GM19468 (cell line): ENCODE measurements at regions not wholly inside any gene's neighbourhood (a gene's known extent, or its start where the extent isn't known, plus 50 kb on each side); places are given as distances from the start of the nearest gene placed in this dataset.
"Not testable (repeated sequence)": the region's sequence is repeated elsewhere in the genome, so short reads cannot be mapped to it uniquely, and the experiment has no call there.

Source experiments
- ATAC-seq: cut with Tn5 transposase; IDR thresholded peaks from one replicate; pipeline ENCODE4 v1.9.1; 2021; ENCODE audit warnings: mild to moderate bottlenecking, moderate library complexity, moderate number of reproducible peaks; ENCODE audit not compliant: unreplicated experiment; ENCODE audit errors: extremely low read depth

DNA sequence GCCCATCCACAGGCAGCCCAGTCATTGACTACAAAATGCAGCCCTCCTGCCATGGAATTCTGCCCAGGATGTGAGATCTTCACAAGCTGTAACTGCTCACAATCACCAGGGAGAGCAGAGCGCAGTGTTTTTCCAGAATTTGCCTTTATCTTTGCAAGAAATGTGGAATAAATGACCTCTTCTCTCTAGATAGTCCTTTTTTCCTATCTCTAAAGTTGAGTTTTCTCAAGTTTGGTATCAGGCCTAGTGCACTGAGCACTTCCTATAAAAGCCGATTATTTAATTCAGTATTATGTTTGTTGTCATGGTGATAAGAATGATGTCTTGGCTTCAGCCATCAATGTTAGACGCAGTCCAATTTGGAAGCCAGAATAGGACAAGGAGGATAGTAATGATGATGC is 246.9 kb upstream of the IRF2BP2 start:
- ATAC-seq = no peak

DNA sequence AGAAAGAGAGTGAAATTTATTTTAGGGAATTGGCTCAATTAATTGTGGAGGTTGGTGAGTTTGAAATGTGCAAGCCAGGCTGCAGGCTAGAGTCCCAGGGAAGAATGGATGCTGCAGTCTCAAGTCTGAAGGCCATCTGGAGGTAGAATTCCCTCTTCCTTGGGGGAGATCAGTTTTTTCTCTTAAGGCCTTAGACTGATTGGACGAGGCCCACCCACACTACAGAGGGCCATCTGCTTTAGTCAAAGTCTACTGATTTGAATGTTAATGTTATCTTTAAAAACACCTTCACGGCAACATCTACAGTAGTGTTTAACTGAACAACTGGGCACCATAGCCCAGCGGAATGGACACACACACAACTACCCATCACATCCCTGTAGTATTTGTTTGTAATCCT is 245.9 kb upstream of the IRF2BP2 start:
- ATAC-seq = no peak

DNA sequence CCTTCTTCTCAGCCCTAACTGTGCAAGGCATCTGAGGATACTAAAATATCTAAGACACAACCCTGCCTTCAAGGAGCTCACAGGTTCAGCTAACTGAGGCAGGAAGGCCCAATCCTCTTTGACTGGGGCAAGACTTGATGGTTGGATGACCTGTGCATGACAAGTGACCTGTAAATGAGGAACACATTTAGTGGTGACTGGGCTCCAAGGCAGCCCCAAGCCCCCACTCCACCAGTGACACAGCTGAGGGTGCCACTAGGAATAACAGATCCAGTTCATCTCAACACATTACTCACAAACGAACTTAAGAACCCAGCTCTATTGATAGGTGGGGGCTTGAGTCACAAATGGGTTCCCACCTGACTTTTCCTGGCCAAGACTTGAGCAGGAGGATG is 244.7 kb upstream of the IRF2BP2 start:
- ATAC-seq = no peak

DNA sequence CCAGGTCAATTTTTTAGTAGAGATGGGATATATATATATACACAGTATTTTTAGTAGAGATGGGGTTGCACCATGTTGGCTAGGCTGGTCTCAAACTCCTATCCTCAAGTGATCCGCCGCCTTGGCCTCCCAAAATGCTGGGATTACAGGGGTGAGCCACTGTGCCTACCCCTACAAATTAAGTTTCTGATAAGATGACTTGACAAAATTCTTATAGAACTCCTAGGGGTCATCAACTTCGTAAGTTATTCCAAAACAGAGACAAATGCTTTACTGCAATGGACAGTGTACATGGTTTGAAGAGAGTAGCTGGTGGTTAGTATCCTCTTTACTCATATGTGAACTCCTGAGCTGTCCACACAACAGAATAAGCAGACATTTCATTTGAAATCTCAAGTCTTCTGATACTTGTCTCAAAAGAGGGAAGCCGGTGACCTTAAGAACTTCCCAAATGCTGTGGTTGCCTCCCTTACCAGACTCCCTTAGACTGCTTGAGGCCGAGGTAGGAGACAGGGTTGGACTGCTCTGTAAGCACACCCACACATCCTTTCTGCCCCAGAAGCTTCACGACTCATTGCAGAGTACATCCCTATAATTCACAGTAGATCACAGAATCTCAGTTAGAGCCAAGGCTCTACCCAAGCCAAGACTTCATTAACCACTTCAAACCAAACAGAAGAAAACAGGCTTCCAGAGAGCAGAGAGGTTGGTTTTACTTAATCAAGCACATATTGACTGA is 244.1 kb upstream of the IRF2BP2 start:
- no peak for ATAC-seq

DNA sequence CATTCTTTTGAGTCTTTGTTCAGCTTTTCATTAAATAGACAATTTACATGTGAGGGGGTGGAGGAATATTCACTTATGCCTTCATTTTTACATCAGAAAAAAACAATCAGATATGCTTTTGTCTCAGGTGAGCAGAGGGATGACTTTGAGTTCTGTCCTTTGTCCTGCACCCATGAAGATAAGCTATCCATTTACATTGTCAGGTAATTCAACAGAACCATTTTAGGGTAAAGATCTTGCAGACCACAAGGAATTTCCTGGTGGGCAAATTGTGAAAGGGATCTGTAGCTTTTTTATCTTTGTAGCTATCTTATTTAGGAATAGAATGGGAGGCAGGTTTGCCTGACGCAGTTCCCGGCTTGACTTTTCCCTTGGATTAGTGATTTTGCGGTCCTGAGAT is 242.7 kb upstream of the IRF2BP2 start:
- ATAC-seq = no peak

DNA sequence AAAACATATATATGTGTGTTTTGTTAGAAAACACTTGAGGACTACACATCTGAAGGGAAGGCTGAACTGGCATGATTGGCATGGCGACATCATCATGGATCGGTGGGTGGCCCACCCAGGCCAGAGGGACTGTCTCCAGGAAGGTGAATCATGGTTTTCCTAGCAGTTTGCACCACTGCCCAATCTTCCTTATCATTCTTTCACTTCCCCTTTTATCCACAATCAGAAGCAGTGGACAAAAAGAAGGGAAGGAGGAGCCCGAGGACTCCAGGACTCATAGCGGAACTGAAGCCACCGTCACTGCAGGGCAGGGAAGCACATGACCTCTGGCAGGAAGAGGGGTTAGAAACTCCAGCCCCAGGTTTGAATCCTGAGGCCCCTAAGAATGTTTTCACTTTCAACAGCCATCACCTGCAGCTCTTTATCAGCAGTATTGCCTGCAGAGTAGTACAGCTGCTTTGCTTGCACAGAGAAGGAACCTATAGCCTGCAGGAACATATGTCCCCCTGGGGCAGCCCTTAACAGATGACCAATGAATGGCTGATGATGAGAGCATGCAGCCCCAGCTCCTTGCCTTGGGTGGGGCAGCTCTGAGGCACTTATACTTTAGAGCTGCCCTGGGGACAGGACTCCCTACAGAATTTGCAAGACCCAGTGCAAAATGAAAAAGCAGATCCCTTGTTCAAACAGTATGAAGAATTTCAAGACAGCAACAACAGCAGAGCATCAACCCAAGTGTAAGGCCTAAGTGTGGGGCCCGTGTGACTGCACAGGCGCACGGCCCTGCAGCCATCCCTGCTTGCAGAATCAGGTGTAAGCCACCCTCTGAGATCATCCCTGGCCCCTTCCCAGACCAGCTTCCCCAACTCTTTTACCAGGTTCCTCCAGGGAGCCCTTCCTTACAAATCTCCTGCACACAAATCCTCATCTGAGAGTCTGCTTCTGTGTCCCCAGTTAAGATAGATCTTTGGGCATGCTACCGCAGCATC is 241.8 kb upstream of the IRF2BP2 start:
- no peak for ATAC-seq

DNA sequence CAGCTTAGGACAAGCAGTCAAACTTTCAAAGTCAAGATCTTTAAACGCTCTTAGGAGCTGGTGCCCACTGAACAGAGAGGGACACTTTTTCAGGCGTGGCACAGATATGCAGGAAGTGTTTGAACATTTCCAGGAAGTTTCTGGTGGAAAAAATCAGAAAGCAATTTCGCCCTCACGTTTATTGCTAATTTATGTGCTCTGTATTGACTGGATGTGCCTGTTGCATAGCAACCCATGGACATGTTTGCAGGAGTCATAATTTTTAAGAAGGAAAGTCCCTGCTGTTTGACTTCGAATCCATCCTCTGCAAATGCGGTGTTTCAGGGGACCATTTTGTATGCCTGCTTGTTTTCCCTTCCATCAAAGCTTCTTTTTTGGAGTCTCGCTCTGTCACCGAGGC is 239.9 kb upstream of the IRF2BP2 start:
- ATAC-seq = no peak

DNA sequence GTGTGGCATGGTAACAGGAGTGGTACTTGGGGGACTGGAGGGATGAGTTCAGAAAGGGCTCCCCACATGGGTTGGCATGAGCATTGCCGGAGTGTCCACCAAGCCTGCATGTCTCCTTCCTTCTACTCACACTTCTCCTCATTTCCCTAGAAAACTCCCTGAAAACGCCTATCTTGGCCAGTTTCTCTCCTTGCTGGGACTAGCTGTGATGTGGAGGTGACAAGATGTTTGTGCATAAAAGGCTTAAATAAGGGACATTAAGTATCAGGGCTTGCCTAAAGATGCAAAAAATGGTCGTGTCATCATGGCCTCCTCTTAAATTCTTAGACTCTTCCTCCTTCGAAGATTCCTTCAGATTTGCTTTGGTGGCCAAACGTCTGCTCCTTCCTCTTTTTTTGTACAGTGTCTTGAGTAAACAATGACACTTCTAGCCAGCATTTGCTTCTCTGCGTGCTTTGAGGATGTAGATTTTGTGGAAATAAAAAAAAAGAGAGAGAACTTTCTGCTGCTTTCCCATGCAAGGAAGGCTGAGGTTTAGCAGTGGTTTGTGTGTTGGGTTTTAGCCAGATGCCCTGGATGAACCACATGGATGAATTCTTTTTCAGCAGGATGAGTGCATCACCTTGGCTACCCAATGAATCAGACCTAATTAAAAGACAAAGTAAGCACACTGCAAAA is 239.1 kb upstream of the IRF2BP2 start:
- ATAC-seq = no peak

DNA sequence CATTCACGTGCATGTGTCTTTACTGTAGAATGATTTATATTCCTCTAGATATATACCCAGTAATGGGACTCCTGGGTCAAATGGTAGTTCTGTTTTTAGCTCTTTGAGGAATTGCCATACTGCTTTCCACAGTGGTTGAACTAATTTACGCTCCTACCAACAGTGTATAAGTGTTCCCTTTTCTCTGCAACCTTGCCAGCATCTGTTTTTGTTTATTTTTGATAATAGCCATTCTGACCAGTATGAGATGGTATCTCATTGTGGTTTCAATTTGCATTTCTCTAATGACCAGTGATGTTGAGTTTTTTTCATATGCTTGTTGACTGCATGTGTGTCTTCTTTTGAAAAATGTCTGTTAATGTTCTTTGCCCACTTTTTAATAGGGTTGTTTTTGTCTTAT is 236.8 kb upstream of the IRF2BP2 start:
- not testable (repeated sequence) for ATAC-seq

DNA sequence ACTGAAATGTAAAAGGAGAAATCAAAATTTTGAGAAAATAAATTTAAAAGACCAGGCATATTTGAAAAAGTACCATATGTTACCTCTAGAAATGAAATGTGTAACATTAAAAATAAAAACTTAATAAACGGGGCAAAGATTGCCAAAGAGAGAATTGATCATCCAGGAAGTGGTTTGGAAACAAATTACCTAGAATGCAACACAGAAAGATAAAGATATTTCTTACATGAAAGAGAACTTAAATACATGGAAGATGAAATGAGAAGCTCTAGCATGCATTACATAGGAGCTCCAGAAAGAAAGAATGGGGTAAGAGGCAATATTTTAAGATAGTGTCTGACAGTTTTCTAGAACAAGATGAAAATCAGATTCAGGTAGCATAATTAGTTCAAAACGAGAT is 235.9 kb upstream of the IRF2BP2 start:
- ATAC-seq = no peak

DNA sequence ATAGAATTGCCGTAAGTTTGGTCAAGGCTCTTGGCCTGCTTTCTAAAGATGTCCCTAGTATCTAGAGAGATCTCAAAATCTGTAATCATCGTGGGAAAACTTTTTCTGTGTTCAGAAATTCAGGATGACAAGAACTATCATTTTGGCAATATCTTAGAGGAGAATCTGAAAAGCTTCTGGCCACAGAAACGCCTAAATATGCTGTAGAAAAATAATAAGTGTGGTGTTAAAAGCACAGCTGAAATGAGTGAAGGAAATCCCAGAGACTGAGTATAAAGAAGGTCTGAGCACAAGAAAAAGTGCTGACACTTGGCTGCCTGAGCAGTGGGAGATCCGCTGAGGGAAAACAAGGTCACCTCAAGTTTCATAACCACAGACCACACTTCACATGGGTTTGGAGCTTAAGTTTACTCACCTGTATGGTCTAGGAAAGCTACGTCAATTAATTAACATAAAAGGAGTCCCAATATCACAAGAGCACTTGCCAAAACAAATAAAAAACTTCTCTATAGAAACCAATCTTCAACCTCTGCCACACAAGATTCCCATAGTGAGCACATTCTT is 235.2 kb upstream of the IRF2BP2 start:
- ATAC-seq = no peak

DNA sequence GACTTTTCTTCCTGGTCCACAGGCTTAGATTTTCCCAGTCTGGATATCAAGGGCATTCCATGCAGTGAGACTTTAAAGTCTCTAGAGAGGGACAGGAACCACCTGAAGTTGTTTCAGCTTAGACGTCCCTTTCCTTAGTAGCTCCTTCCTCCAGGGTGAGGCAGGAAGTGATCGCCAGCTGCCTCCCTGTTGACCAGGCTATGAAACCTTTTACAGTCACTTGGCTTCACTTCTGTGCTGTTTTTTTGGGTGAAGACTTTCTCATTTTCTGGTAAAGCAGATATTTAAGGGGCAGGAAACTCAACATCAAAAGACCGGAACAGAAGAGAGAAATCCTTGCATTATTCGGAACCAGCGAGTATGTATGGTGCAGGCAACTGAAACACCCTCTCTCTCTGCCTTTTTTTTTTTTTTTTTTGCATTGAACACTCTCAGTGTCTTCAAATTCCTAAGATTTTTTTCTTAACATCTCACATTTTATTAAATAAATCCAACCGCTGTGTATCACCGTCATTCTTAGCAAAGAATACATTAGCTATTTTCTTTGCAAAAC is 234.6 kb upstream of the IRF2BP2 start:
- ATAC-seq = no peak

DNA sequence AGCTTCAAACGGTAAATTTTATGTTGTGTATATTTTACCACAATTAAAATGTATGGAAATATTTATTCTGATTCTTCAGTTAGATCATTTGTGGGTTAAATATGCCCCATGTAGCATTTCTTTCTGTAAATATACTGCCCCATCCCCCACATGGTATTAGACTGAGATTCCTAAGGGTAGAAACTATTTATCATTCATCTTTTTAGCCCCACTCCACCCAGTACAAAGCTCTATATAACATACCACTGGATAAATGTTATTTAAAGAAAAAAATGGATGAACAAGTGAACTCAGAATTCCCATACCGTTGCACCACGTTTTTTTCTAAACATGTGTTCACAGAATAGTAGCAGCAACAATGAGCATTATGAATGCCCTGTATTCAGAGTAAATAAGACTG is 234.0 kb upstream of the IRF2BP2 start:
- ATAC-seq = no peak

DNA sequence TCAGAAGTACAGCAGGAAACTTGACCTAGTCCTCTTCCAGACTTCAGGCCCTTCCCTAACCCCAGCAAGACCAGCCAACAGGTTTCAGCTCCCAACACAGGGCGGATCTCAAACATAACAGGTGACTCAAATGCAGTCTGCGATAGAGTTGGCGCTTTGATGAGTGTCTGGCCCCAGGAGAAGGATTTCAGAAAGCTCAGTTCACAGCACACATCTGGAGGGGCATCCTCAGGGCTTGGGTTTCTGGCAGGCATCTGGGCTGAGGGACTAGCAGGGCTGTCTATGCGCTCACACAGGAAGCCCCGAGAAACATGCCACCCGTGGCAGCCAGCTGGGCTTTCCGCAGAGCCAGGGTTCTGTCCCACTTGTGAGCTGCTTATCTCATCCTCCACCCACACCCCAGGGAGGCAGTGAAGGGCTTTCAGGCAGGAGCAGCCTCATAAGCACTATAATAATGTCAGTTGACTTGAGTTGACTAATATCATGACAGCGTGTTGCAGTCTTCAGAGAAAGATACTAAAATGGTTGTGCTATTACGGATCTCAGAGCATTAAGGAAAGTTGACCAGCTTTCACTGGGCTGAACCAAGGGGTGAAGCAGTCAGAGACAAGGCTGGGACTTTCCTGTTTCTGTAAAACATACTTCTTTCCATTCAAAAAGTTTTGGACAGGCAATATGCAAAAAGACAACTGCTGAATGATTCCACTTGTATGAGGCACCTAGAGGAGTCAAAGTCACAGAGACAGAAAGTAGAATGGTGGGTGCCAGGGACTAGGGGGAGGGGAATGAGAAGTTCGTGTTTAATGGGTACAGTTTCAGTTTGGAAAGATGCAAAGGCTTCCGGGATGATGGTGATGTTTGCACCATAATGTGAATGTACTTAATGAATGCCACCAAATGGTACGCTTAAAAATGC is 233.0 kb upstream of the IRF2BP2 start:
- ATAC-seq = peak; percentile 65

DNA sequence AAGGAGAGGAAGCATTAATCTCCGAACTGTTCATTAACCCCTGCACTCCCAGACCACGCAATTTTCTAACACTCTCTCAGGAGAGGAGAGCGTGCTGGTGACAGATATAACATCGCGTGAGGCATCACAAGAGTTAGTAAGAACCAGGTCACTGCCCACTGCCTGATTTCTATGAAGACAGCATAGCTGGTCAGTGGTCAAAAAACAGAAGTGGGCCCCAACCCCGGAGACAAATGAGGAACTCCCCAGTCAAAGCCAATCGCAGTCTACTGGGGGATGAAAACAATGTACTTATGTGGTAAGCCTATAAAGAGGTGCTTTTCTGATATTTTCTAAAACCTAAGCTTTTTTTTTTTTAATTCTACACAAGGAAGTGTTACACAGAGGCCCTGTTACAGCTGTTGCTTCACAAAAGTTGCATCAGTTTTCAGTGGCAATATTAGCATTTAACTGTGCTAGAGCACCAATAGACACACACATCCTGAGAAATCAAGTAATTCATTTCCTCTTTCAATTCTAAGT is 231.8 kb upstream of the IRF2BP2 start:
- ATAC-seq = no peak

DNA sequence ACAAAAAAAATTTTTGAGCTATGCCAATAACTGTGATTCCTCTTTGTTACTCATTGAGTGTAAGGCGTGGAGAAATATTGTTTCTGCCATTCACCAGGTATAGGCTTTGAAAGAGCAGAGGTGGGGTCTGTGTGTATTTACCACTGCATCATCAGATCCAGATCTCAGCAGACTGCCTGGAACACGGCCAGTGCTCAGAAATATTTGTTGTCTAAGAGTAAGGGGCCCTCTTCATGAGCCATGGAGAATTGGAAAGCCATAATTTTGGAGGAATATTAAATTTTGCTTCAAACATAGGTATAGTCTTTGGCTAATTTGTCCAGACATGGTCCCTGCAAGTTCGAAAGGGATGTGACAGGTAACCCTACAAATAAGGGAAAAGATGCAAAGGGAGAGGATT is 231.3 kb upstream of the IRF2BP2 start:
- no peak for ATAC-seq

DNA sequence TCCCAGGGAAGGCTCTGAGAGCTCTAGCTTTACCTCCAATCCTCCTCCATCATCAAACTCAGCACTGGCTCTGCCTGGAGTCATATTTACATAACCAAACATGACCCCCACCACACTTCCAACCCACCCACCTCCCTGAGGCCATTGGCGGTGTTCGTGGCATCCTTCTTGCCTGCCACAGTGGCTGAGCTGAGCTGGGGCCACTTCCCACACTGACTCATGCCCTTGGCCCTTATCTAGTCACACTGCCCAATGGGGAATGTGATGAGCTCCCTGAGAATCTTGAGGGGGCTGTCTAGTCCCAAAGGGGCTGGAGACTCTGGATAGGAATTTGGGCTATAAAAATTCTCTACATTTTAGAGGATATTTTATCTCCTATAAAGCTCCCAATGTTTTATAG is 230.9 kb upstream of the IRF2BP2 start:
- no peak for ATAC-seq

DNA sequence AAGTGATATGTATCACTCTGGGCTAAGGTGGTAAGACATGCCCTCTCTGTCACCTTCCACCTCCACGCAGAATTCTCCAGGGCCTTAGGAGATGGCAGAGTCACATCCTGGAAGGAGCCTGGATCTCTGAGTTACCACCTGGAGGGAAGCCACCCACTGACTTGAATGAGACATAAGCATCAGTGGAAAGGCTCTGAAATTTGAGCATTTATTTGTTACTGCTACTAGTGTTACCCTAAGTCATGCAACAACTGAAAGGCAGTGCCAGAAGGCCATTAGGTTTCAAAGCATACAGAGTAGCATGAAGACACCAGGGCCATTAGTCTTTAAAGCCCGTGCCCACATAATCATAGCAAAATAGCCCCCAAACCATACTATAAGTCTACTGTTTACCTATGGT is 230.3 kb upstream of the IRF2BP2 start:
- ATAC-seq = no peak

DNA sequence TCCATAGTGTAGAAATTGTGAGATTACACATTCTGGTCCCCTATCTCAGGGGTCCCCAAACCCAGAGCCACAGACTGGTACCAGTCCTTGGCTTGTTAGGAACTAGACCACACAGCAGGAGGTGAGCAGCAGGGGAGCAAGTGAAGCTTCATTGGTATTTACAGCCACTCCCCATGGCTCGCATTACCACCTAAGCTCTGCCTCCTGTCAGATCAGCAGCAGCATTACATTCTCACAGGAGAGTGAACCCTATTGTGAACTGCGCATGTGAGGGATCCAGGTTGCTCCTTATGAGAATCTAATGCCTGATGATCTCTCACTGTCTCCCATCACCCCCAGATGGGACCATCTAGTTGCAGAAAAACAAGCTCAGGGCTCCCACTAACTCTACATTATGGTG is 229.7 kb upstream of the IRF2BP2 start:
- ATAC-seq = no peak
